ENCODE measurements at regions not wholly inside any gene's neighbourhood (a gene's known extent, or its start where the extent isn't known, plus 50 kb on each side); places are given as distances from the start of the nearest gene placed in this dataset.

DNA sequence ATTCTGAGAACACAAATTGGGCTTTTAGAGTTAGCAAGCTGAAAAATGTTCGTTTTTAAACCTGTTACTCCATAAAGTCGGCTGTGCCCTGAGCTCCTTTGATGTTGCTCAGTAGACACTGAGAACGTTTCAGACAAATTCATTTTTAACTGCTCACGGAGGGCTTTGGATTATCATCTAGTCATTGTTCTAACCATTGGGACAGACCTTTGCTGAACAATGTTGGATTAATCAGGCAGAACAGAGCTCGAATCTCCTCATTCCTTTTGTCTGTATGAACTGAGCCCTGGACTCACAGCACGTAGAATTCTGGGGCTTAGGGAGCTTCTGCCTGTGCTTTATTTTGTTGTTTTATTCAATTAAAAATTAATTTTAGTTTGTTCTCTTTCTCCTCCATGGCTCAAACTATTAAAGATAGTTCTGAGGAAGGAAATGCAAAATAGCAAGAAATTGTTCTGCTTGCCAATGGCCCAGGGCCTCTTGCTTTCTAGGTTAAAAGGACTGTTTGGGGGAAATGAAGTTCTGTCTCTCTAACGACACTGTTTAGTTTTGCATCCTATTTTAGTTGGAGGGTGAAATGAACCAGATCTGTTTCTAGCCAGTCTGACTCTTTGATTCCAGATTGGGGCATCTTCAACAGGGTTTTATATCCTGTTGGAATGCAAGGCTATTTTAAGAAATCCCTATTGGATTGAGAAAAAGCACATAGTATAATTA, 114.7 kb upstream of the CXCR4 start:
- no peak overlapping the region for H3K4me3 ChIP-seq
- DNase-seq (no peak), FAIRE-seq (no peak), ATAC-seq (no peak)
- no peaks in the 10 kb centered on the region for H3K27me3 ChIP-seq
- H3K4me1 ChIP-seq = no peaks in the 10 kb centered on the region
- H3K36me3 ChIP-seq = no peaks in the 10 kb centered on the region
- H3K27ac ChIP-seq = no peak overlapping the region
- 39 to 46% methylated on average over 7 of the region's 7 CpGs for WGBS, 2 donors
- intact Hi-C loops (cut with DNase I) = no loop called here
- H3K9me3 ChIP-seq = no peaks in the 10 kb centered on the region
- TF ChIP-seq, protein P1, sequence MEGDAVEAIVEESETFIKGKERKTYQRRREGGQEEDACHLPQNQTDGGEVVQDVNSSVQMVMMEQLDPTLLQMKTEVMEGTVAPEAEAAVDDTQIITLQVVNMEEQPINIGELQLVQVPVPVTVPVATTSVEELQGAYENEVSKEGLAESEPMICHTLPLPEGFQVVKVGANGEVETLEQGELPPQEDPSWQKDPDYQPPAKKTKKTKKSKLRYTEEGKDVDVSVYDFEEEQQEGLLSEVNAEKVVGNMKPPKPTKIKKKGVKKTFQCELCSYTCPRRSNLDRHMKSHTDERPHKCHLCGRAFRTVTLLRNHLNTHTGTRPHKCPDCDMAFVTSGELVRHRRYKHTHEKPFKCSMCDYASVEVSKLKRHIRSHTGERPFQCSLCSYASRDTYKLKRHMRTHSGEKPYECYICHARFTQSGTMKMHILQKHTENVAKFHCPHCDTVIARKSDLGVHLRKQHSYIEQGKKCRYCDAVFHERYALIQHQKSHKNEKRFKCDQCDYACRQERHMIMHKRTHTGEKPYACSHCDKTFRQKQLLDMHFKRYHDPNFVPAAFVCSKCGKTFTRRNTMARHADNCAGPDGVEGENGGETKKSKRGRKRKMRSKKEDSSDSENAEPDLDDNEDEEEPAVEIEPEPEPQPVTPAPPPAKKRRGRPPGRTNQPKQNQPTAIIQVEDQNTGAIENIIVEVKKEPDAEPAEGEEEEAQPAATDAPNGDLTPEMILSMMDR (IDR thresholded peaks at IDR 0.05) = no peak

DNA sequence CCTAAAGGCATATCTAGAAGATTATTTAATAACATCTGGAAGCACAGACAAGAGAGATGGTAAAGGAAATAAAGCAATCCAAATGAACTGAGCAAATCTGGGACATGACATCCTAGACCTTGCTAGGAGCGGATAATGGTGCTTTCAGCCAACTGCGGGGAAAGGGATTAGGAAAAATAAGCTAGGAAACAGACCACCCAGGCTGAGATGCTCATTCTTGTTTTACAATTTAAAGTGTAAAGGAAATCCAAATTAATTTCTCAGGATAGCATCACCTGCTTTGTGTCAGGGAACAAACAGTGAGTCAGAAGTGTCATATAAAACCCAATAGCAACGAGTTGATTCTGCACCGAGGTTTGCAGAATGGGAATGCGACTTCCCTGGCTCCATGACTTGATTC, 112.5 kb upstream of the CXCR4 start:
- no peaks in the 10 kb centered on the region for H3K36me3 ChIP-seq
- no peak for DNase-seq
- H3K4me1 ChIP-seq = no peaks in the 10 kb centered on the region
- no peaks in the 10 kb centered on the region for H3K9me3 ChIP-seq
- H3K27me3 ChIP-seq = no peaks in the 10 kb centered on the region
- WGBS, 2 donors = 74 to 75% methylated on average over 5 of the region's 5 CpGs
- FAIRE-seq = no peak
- TF ChIP-seq, protein P1 (IDR thresholded peaks at IDR 0.05) = no peak
- intact Hi-C loops (cut with DNase I) = no loop called here
- H3K4me3 ChIP-seq = no peak overlapping the region
- ATAC-seq = no peak
- H3K27ac ChIP-seq = no peak overlapping the region

DNA sequence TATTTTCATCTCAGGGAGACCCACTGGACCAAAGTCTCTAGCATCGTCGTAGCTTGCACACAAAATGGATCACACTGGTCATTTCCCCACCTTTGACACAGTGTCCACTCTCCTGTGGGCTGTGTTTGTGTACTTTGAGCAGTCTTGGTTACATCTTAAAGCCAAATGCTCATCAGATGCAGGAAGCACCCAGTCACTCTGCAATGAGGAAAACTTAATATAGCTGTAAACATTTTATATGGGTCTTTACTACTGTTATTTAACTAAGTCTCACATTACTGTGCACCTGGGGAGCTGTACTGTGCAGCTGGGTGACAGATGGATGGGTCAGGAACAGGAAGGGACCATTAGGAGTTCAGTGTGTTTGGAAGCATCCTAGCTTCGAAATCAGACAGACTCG, 109.0 kb upstream of the CXCR4 start:
- DNase-seq (no peak), ATAC-seq (no peak), FAIRE-seq (no peak)
- no peak overlapping the region for H3K27ac ChIP-seq
- H3K4me3 ChIP-seq = no peak overlapping the region
- H3K27me3 ChIP-seq = no peaks in the 10 kb centered on the region
- H3K4me1 ChIP-seq = no peaks in the 10 kb centered on the region
- H3K9me3 ChIP-seq = no peaks in the 10 kb centered on the region
- TF ChIP-seq, protein P1 (IDR thresholded peaks at IDR 0.05) = no peak
- H3K36me3 ChIP-seq = no peaks in the 10 kb centered on the region
- intact Hi-C loops (cut with DNase I) = no loop called here
- WGBS, 2 donors = 71 to 77% methylated on average over 4 of the region's 4 CpGs

DNA sequence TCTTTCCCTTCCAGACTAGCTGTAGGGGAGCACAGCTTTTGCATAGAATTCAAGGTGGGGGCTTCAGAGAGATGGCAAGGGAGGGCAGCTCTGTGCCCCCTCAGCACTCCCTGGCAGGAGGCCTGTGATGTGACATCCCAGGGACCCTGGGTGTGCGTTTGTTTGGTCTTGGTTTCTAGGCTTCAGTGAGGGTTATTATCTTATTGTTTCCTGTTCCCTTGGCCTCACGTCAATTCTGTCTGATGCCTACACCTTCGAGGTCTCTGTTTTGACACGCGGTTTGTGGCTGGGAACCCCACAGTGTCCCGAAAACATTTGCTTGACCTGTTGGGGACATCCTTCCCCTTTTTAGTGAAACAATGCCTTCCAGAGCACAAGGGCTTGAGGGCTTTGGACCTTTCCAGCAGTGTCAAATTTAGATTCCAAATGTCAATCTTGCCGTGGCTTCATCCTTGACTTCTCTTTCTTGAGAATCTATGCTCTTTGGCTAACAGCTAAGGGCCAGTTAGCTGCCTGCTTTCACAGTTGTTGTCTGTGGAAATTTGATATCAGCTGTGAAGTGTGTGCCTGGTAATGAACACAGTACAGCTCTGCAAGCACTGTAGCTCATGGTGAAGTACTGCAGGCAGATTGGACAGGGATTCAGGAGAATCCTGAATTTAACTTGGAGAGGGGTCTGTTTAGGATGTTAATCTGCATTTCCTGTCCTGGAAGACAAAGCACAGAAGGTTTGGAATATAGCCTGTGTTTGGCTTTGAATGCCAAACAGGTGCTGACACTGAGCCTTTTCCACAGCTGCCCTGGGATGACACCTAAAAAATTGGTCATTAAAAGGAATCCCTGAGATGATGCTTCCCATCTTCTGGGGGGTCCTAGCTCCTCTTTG, 108.2 kb upstream of the CXCR4 start:
- H3K27me3 ChIP-seq = no peaks in the 10 kb centered on the region
- H3K4me1 ChIP-seq = no peaks in the 10 kb centered on the region
- WGBS, 2 donors = 42 to 58% methylated on average over 7 of the region's 7 CpGs
- ATAC-seq (peak in 1 of 4 donors; percentile 15), DNase-seq (no peak), FAIRE-seq (no peak)
- H3K27ac ChIP-seq = no peak overlapping the region
- H3K36me3 ChIP-seq = no peaks in the 10 kb centered on the region
- H3K9me3 ChIP-seq = no peaks in the 10 kb centered on the region
- TF ChIP-seq, protein P1 (IDR thresholded peaks at IDR 0.05) = no peak
- intact Hi-C loops (cut with DNase I) = no loop called here
- H3K4me3 ChIP-seq = no peak overlapping the region

DNA sequence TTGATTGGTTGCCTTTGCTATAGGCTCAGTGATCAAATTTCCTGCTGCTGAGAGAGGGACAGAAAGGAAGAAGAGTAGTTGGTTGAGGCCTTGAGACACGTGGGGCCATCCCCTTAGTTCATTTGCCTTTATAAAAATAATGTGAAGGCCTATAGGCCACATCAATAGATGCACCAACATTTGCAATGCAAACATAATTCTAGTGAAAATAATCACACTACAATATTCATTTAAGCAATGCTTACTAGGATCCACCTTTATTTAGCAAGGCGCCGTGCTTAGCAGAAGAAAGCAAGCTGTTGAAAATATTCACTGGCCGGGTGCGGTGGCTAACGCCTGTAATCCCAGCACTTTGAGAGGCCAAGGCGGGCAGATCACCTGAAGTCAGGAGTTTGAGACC, 105.3 kb upstream of the CXCR4 start:
- H3K27me3 ChIP-seq = no peaks in the 10 kb centered on the region
- H3K4me3 ChIP-seq = no peak overlapping the region
- TF ChIP-seq, protein P1 (IDR thresholded peaks at IDR 0.05) = no peak
- H3K27ac ChIP-seq = no peak overlapping the region
- no peak for DNase-seq
- no peak for FAIRE-seq
- no peak for ATAC-seq
- no peaks in the 10 kb centered on the region for H3K9me3 ChIP-seq
- 78 to 87% methylated on average over 7 of the region's 7 CpGs for WGBS, 2 donors
- H3K36me3 ChIP-seq = no peaks in the 10 kb centered on the region
- H3K4me1 ChIP-seq = no peaks in the 10 kb centered on the region
- intact Hi-C loops (cut with DNase I) = no loop called here
